HG03520 (cell line): ENCODE measurements at regions not wholly inside any gene's neighbourhood (a gene's known extent, or its start where the extent isn't known, plus 50 kb on each side); places are given as distances from the start of the nearest gene placed in this dataset.
"Not testable (repeated sequence)": the region's sequence is repeated elsewhere in the genome, so short reads cannot be mapped to it uniquely, and the experiment has no call there.

Source experiments
- ATAC-seq: cut with Tn5 transposase; IDR thresholded peaks from one replicate; pipeline ENCODE4 v1.9.1; 2021; ENCODE audit warnings: mild to moderate bottlenecking, moderate library complexity; ENCODE audit not compliant: unreplicated experiment

GRCh38 chr2:111672641-111673040 lies 211.4 kb downstream of the ANAPC1 start:
- not testable (repeated sequence) for ATAC-seq

GRCh38 chr2:111673526-111673925 lies 210.5 kb downstream of the ANAPC1 start:
- no peak for ATAC-seq

- no peak for ATAC-seq
Measured at GRCh38 chr2:111675419-111676194, 208.4 kb downstream of the ANAPC1 start.

- no peak for ATAC-seq
Measured at GRCh38 chr2:111676291-111676822, 207.6 kb downstream of the ANAPC1 start.

- ATAC-seq = no peak
Measured at GRCh38 chr2:111678161-111678560, 205.8 kb downstream of the ANAPC1 start.

- ATAC-seq = no peak
Measured at GRCh38 chr2:111678651-111679050, 205.3 kb downstream of the ANAPC1 start.

GRCh38 chr2:111679202-111679601 lies 204.8 kb downstream of the ANAPC1 start:
- no peak for ATAC-seq

GRCh38 chr2:111684611-111685010 lies 199.4 kb downstream of the ANAPC1 start:
- ATAC-seq = no peak

- no peak for ATAC-seq
Measured at GRCh38 chr2:111685342-111685741, 198.7 kb downstream of the ANAPC1 start.

GRCh38 chr2:111686994-111687393 lies 197.0 kb downstream of the ANAPC1 start:
- no peak for ATAC-seq

GRCh38 chr2:111687911-111688310 lies 196.1 kb downstream of the ANAPC1 start:
- ATAC-seq = no peak

- no peak for ATAC-seq
Measured at GRCh38 chr2:111688482-111688881, 195.5 kb downstream of the ANAPC1 start.

GRCh38 chr2:111689174-111689573 lies 194.8 kb downstream of the ANAPC1 start:
- no peak for ATAC-seq

GRCh38 chr2:111689941-111690340 lies 194.1 kb downstream of the ANAPC1 start:
- ATAC-seq = no peak

- no peak for ATAC-seq
Measured at GRCh38 chr2:111691164-111691875, 192.7 kb downstream of the ANAPC1 start.

GRCh38 chr2:111692311-111692710 lies 191.7 kb downstream of the ANAPC1 start:
- no peak for ATAC-seq

- no peak for ATAC-seq
Measured at GRCh38 chr2:111694700-111695101, 189.3 kb downstream of the ANAPC1 start.

- no peak for ATAC-seq
Measured at GRCh38 chr2:111695441-111696007, 188.5 kb downstream of the ANAPC1 start.

- no peak for ATAC-seq
Measured at GRCh38 chr2:111696226-111696625, 187.8 kb downstream of the ANAPC1 start.

- ATAC-seq = no peak
Measured at GRCh38 chr2:111697560-111697959, 186.4 kb downstream of the ANAPC1 start.

GRCh38 chr2:111698089-111698488 lies 185.9 kb downstream of the ANAPC1 start:
- ATAC-seq = no peak
